Renal cortical epithelial cell (primary cell): ENCODE measurements at regions not wholly inside any gene's neighbourhood (a gene's known extent, or its start where the extent isn't known, plus 50 kb on each side); places are given as distances from the start of the nearest gene placed in this dataset.

ENCODE experiments used
- DNase-seq: peaks from one replicate; pipeline ENCODE4 v3.0.0-alpha.2; 2011; ENCODE audit warnings: low read depth

GRCh38 chr5:68924481-68925145, 169.2 kb upstream of the SLC30A5 start:
- DNase-seq, result peak; percentile 81

- no peak for DNase-seq
Measured at GRCh38 chr5:68928617-68929302, 165.1 kb upstream of the SLC30A5 start.

GRCh38 chr5:68930139-68930538, 163.7 kb upstream of the SLC30A5 start:
- no peak for DNase-seq

GRCh38 chr5:68932830-68933434, 160.9 kb upstream of the SLC30A5 start:
- no peak for DNase-seq

GRCh38 chr5:68942169-68942568, 151.6 kb upstream of the SLC30A5 start:
- no peak for DNase-seq

- no peak for DNase-seq
Measured at GRCh38 chr5:68946728-68947127, 147.1 kb upstream of the SLC30A5 start.

- no peak for DNase-seq
Measured at GRCh38 chr5:68947986-68948385, 145.8 kb upstream of the SLC30A5 start.

- DNase-seq, result no peak
Measured at GRCh38 chr5:68949256-68949655, 144.6 kb upstream of the SLC30A5 start.

GRCh38 chr5:68949711-68950110, 144.1 kb upstream of the SLC30A5 start:
- DNase-seq, result no peak

GRCh38 chr5:68950125-68950524, 143.7 kb upstream of the SLC30A5 start:
- no peak for DNase-seq

GRCh38 chr5:68950930-68951329, 142.9 kb upstream of the SLC30A5 start:
- no peak for DNase-seq

GRCh38 chr5:68953231-68953874, 140.5 kb upstream of the SLC30A5 start:
- DNase-seq, result peak; percentile 42

GRCh38 chr5:68953875-68954617, 139.8 kb upstream of the SLC30A5 start:
- DNase-seq, result no peak

GRCh38 chr5:68954618-68954910, 139.2 kb upstream of the SLC30A5 start:
- DNase-seq, result no peak

GRCh38 chr5:68957591-68957990, 136.2 kb upstream of the SLC30A5 start:
- DNase-seq, result no peak

- peak; percentile 53 for DNase-seq
Measured at GRCh38 chr5:68958428-68958827, 135.4 kb upstream of the SLC30A5 start.

- DNase-seq, result no peak
Measured at GRCh38 chr5:68960456-68960855, 133.4 kb upstream of the SLC30A5 start.

- DNase-seq, result no peak
Measured at GRCh38 chr5:68960961-68961360, 132.9 kb upstream of the SLC30A5 start.

GRCh38 chr5:68961762-68962161, 132.1 kb upstream of the SLC30A5 start:
- no peak for DNase-seq

- peak; percentile 62 for DNase-seq
Measured at GRCh38 chr5:68962757-68963484, 130.9 kb upstream of the SLC30A5 start.

- no peak for DNase-seq
Measured at GRCh38 chr5:68964679-68965078, 129.1 kb upstream of the SLC30A5 start.

- DNase-seq, result no peak
Measured at GRCh38 chr5:68965926-68966325, 127.9 kb upstream of the SLC30A5 start.
